ENCODE measurements at regions not wholly inside any gene's neighbourhood (a gene's known extent, or its start where the extent isn't known, plus 50 kb on each side); places are given as distances from the start of the nearest gene placed in this dataset.

DNA sequence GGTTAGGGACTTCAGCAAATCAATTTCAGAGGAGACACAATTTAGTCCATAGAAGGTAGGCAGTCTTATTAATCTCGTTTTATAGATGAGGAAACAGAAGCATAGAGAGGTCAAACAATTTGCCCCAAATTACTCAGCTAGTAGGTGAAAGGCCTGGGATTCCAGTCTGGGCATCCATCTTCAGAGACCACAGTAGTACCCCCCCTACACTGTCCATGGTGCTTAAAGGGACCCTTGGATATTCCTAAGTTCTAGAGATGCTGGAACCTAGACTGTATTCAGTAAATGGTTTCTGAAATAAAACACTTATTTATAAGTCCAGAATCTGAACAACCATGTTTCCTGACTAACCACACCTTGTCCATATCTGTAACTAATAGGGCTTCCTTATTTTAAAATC is 174.8 kb downstream of the CEP135 start:
- DNase-seq (no peak), FAIRE-seq (no peak)
- Histone ChIP-seq H3K4me1 (ENCODE audit: control insufficient read depth in 2 of 3, insufficient read depth in 2 of 3, low read depth in 1 of 3, low read length in 3 of 3) (no peaks in the 10 kb centered on the region), H3K36me3 (ENCODE audit: control insufficient read depth in 2 of 3, insufficient read depth in 3 of 3, low read length in 3 of 3) (no peaks in the 10 kb centered on the region), H3K27ac (ENCODE audit: low read depth in 2 of 2, low read length in 2 of 2) (no peak overlapping the region), H3K9me3 (ENCODE audit: control insufficient read depth in 2 of 3, insufficient read depth in 1 of 3, low read length in 3 of 3) (no peaks in the 10 kb centered on the region), H3K27me3 (ENCODE audit: control insufficient read depth, insufficient read depth, low read length) (no peaks in the 10 kb centered on the region), H3K9ac (ENCODE audit: low read length in 3 of 3) (no peak overlapping the region), H3K4me3 (ENCODE audit: low read length in 3 of 3) (no peak overlapping the region)
- intact Hi-C loops (cut with DNase I), result no loop called here
- TF ChIP-seq, protein P1, sequence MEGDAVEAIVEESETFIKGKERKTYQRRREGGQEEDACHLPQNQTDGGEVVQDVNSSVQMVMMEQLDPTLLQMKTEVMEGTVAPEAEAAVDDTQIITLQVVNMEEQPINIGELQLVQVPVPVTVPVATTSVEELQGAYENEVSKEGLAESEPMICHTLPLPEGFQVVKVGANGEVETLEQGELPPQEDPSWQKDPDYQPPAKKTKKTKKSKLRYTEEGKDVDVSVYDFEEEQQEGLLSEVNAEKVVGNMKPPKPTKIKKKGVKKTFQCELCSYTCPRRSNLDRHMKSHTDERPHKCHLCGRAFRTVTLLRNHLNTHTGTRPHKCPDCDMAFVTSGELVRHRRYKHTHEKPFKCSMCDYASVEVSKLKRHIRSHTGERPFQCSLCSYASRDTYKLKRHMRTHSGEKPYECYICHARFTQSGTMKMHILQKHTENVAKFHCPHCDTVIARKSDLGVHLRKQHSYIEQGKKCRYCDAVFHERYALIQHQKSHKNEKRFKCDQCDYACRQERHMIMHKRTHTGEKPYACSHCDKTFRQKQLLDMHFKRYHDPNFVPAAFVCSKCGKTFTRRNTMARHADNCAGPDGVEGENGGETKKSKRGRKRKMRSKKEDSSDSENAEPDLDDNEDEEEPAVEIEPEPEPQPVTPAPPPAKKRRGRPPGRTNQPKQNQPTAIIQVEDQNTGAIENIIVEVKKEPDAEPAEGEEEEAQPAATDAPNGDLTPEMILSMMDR (IDR thresholded peaks at IDR 0.05; ENCODE audit: borderline replicate concordance, extremely low read depth, insufficient read depth), result no peak

DNA sequence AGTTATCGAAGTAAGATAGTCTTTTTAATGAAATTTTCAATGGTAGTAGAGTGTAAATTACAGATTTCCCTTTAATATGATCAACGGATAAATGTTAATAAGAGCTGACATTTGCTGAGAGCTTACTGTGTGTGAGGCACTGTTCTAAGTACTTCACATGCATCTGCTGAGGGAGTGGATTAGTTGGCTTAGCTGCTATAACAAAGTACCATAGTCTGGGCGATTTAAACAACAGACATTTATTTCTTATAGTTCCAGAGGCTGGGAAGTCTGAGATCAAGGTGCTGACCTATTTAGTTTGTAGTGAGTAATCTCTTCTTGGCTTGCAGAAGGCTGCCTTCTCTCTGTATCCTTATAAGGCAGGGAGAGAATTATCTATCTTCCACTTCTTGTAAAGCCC is 174.3 kb downstream of the CEP135 start:
- H3K27me3 ChIP-seq (ENCODE audit: control insufficient read depth, insufficient read depth, low read length), result no peaks in the 10 kb centered on the region
- intact Hi-C loops (cut with DNase I), result no loop called here
- no peaks in the 10 kb centered on the region for H3K4me1 ChIP-seq (ENCODE audit: control insufficient read depth in 2 of 3, insufficient read depth in 2 of 3, low read depth in 1 of 3, low read length in 3 of 3)
- FAIRE-seq (no peak), DNase-seq (no peak)
- no peak overlapping the region for H3K9ac ChIP-seq (ENCODE audit: low read length in 3 of 3)
- TF ChIP-seq, protein P1 (IDR thresholded peaks at IDR 0.05; ENCODE audit: borderline replicate concordance, extremely low read depth, insufficient read depth), result no peak
- no peak overlapping the region for H3K4me3 ChIP-seq (ENCODE audit: low read length in 3 of 3)
- H3K36me3 ChIP-seq (ENCODE audit: control insufficient read depth in 2 of 3, insufficient read depth in 3 of 3, low read length in 3 of 3), result no peaks in the 10 kb centered on the region
- no peaks in the 10 kb centered on the region for H3K9me3 ChIP-seq (ENCODE audit: control insufficient read depth in 2 of 3, insufficient read depth in 1 of 3, low read length in 3 of 3)
- no peak overlapping the region for H3K27ac ChIP-seq (ENCODE audit: low read depth in 2 of 2, low read length in 2 of 2)

DNA sequence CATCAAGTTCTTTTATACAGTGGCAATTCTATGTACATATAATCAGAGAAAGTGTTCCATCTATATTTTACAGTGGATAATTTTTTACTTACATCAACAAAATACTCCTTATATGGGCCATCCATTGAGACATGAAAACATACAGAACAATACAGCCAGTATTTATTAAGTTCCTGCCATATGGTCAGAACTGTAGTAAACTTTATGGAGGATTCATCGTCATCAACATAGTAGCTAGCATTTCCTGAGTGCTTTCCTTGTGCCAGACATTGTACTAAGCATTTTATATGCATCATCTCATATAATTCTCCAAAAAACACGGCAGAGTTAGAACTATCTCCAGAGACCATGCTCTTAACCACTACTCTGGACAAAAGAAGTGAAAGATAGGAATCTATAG is 170.1 kb downstream of the CEP135 start:
- H3K9me3 ChIP-seq (ENCODE audit: control insufficient read depth in 2 of 3, insufficient read depth in 1 of 3, low read length in 3 of 3), result no peaks in the 10 kb centered on the region
- no peak overlapping the region for H3K9ac ChIP-seq (ENCODE audit: low read length in 3 of 3)
- FAIRE-seq, result no peak
- DNase-seq, result no peak
- no peaks in the 10 kb centered on the region for H3K4me1 ChIP-seq (ENCODE audit: control insufficient read depth in 2 of 3, insufficient read depth in 2 of 3, low read depth in 1 of 3, low read length in 3 of 3)
- no peak overlapping the region for H3K4me3 ChIP-seq (ENCODE audit: low read length in 3 of 3)
- no peak overlapping the region for H3K27ac ChIP-seq (ENCODE audit: low read depth in 2 of 2, low read length in 2 of 2)
- no peaks in the 10 kb centered on the region for H3K27me3 ChIP-seq (ENCODE audit: control insufficient read depth, insufficient read depth, low read length)
- H3K36me3 ChIP-seq (ENCODE audit: control insufficient read depth in 2 of 3, insufficient read depth in 3 of 3, low read length in 3 of 3), result no peaks in the 10 kb centered on the region
- TF ChIP-seq, protein P1 (IDR thresholded peaks at IDR 0.05; ENCODE audit: borderline replicate concordance, extremely low read depth, insufficient read depth), result no peak
- intact Hi-C loops (cut with DNase I), result no loop called here

DNA sequence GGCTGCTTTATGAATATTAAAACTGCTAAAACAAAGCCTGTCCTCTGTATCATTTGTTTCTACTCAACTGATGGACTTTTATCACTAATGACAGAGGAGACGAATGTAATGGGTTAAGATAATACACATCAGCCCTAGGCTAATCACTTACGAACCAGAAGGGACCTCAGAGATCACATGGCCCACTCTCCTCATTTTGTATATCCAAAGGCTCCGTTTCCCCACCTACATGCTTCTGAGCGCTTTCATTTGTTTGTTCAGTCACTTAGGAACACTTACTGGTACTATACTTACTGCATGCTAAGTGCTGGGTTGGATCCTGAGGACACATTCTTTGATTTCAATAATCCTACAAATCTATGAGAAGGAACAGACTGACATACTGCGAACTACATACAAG is 169.3 kb downstream of the CEP135 start:
- Histone ChIP-seq H3K9ac (ENCODE audit: low read length in 3 of 3) (no peak overlapping the region), H3K4me3 (ENCODE audit: low read length in 3 of 3) (no peak overlapping the region), H3K27ac (ENCODE audit: low read depth in 2 of 2, low read length in 2 of 2) (no peak overlapping the region), H3K4me1 (ENCODE audit: control insufficient read depth in 2 of 3, insufficient read depth in 2 of 3, low read depth in 1 of 3, low read length in 3 of 3) (no peaks in the 10 kb centered on the region), H3K36me3 (ENCODE audit: control insufficient read depth in 2 of 3, insufficient read depth in 3 of 3, low read length in 3 of 3) (no peaks in the 10 kb centered on the region), H3K9me3 (ENCODE audit: control insufficient read depth in 2 of 3, insufficient read depth in 1 of 3, low read length in 3 of 3) (no peaks in the 10 kb centered on the region), H3K27me3 (ENCODE audit: control insufficient read depth, insufficient read depth, low read length) (no peaks in the 10 kb centered on the region)
- intact Hi-C loops (cut with DNase I), result no loop called here
- no peak for FAIRE-seq
- TF ChIP-seq, protein P1 (IDR thresholded peaks at IDR 0.05; ENCODE audit: borderline replicate concordance, extremely low read depth, insufficient read depth), result no peak
- DNase-seq, result no peak
